HG03097 (cell line): ENCODE measurements at regions not wholly inside any gene's neighbourhood (a gene's known extent, or its start where the extent isn't known, plus 50 kb on each side); places are given as distances from the start of the nearest gene placed in this dataset.

Experiments used
- ATAC-seq: cut with Tn5 transposase; IDR thresholded peaks from one replicate; pipeline ENCODE4 v1.9.1; 2021; ENCODE audit not compliant: unreplicated experiment, low FRiP score

DNA sequence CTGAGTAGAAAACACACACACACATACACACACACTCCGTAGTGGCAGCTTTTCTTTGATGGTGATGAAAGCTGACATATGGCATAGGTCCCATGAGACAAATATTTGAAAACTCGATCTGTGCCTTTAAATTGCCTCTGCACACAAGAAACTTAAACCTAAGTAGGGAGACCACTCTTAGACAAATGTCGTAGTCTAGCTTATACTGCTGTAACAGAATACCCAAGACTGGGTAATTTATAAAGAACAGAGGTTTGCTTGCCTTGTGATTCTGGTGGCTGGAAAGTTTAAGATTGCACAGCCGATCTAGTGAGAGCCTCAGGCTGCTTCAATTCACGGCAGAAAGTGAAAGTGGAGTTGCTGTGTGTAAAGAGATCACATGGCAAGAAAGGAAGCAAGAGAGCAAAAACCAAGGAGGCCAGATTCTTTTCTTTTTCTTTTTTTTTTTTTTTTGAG, 489.4 kb upstream of the SORCS1 start:
- peak; percentile 68 for ATAC-seq

DNA sequence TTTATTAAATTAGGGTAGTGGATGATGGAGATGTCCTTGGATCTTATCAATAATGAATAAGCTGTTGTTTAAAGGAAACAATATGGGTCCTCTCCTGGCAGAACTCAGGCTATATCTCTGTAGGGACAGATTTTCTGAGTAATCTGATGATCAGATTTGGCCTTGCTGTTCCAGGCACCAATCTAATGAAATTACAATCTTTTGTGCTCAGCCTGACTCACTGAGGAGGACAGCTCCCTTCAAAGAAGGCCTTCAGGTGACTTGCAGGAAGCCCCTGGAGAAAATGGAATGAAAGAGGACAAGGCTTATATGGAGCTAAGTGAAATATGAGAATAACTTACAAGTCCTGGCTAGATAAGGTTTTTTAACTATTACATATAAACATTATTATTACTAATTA, 486.4 kb upstream of the SORCS1 start:
- no peak for ATAC-seq

DNA sequence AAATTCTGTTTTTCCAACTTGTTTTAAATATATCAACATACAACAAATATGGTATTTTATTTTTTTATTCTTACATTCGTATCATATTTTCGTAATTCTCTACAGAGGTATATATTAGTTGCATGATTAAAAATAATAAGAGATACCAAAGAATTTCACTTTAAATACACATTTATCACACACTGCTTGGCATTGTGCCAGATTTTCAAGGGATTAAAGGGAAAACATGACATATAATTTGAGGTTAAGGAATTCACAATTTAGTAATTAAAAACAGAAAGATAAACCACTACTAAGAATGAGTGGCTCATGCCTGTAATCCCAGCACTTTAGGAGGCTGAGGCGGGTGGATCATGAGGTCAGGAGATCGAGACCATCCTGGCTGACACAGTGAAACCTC, 484.7 kb upstream of the SORCS1 start:
- no peak for ATAC-seq

DNA sequence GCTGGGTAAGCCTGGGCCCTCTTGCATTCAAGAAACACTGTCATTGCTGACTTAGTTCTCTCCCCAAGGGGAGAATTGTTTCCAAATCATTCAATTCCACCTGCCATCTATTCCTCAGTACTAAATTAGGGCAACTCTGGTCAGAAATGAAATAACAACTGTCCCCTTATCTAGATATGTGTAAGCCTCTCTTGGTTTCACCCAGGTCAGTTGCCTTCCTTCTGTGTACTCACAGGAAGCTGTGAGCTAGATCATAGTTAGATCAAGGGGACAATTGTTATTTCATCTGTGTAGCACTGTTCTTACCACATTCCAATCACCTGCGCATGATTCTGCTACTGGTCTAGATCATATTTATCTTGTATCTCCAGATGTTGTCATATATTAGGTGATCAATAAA, 483.0 kb upstream of the SORCS1 start:
- ATAC-seq = no peak

DNA sequence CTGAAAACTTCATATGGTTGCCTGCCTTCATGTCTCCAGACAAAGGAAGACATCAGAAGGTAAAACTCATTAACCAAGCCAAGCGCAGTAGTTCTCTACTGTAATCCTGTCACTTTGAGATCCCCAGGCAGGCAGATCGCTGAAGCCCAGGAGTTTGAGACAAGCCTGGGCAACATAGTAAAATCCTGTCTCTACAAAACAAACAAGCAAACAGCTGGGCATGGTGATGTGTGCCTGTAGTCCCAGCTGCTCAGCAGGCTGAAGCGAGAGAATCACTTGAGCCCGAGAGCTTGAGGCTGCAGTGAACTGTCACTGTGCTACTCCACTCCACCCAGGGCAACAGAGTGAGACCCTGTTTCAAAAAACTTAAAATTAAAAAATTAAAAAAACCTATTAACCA, 467.4 kb upstream of the SORCS1 start:
- no peak for ATAC-seq

DNA sequence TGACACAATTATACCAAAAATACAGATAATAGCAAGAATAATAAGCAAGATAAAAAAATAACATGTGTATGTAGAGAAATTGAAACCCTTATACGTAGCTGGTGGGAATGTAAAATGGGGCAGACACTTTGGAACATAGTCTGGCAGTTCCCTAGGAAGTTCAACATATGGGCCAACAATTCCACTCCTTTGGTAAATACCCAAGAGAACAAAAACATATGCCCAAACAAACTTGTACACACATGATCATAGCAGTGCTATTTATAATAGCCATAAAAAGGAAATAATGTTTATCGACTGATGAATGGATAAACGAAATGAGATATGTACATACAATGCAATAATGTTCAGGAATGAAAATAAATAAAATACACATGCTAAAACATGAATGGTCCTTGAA, 462.4 kb upstream of the SORCS1 start:
- no peak for ATAC-seq

DNA sequence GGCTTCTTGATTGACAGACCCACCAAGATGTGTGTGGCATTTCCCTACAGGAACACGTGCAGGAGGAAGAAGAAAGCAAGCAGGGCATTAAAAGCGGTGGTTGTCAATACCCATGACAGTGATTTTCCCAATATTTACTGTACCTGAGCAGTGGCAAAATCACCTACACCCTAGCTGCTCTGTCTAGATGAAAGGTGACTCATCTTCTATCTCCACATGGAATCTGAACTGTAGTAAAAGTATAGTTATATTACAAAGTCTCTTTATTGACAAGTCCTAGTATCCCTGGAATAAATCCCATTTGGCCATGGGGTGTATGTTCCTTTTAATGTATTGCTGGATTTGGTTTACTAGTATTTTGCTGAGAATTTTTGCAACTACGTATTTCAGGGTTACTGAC, 458.8 kb upstream of the SORCS1 start:
- no peak for ATAC-seq

DNA sequence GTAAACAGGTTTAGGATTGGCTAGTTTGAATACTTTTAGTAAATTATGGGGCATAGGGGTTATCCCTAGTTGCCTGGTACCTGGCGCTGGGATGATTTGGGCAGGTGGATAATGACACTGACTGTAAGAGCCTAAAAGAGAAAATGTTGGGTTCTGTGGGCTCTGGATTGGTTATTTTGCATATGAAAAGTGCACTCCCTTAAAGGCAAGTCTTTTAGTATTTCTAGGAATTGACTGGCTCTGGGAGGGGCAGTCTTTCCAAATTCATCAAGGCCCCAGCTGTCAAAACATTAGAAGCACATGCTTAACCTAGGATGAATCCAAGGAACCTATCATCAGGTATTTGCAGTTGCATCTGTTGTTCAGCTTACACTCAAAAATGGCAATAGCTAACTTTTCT, 454.6 kb upstream of the SORCS1 start:
- ATAC-seq = no peak

DNA sequence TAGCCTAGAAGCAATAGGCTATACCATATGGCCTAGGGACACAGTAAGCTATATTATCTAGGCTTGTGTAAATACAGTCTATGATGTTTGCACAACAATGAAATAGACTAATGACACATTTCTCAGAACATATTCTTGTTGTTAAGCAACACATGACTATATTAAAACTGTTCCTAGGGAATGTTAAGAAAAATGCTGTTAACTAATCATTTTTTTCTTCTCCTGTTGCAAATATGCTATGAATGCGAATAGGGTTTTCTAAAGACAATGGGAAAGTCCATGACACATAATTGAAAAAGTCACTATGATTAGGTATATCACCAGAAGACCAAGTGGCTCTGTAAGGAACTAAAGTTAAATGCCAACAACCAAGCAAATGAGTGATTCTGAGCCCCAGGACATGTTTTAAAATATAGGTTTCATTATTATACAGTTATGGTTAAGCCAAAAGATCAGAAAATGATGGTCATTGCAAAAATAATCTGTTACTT, 454.0 kb upstream of the SORCS1 start:
- ATAC-seq = no peak

DNA sequence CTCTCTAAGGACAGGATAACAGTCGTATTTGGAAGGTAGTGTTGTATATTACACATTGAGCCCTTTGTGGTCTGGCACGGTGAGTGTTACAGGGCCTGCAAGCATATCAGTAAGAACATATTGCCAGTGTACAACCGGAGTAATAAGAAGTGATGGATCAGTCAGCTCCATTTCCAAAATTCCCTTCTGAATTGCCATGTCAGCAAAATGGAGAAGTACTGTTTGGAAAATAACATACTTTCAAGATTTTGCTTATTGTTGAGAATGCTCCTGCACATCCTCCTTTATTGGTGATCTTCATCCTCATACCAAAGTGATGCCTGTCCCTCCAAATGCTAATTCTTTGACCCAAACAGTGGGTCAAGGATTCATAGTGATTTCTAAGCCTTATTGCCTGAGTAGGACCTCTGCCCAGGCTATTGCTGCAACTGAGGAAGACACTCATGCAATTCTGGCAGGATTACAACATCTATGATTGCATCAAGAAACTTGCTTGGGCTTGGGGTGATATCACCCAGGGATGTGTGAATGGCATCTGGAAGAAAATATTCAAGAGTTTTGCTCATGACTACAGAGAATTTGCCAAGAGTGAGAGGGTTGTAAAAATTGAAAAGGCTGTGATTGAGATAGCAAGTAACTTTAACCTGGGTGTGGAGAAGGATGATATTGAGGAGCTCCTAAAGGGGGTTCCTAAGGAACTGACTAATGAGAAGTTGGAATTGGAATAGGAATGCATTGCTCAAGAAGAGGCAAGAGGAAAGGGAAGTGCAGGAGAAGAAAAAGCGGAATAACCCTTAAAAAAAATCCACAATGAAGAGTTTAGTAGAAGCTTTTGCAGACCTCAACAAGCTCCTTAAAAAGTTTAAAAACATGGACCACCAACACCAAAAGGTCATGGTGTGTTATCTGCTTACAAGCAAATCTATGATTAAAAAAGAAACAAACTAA, 452.2 kb upstream of the SORCS1 start:
- ATAC-seq = no peak

DNA sequence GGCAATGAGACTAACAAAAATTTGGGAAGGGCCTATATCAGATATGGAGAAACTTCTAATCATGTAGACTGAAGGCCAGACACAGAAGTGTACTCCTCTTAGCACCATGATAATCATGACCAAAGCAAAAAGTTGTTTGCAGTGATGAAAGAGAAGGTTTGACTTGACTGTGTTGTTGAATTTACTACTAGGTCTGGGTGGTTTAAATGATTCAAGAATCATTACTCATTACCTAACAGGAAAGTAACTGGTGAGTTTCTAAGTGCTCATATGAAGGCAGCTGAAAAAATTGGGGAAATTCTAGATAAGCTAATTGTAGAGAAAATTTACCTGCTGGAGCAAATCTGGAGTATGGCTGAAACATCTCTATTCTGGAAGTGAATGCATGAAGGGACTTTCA, 451.5 kb upstream of the SORCS1 start:
- ATAC-seq = no peak

- ATAC-seq = no peak
Measured at GRCh38 chr10:107614939-107615685, 450.6 kb upstream of the SORCS1 start.

GRCh38 chr10:107611115-107611514, 446.6 kb upstream of the SORCS1 start:
- ATAC-seq = no peak

DNA sequence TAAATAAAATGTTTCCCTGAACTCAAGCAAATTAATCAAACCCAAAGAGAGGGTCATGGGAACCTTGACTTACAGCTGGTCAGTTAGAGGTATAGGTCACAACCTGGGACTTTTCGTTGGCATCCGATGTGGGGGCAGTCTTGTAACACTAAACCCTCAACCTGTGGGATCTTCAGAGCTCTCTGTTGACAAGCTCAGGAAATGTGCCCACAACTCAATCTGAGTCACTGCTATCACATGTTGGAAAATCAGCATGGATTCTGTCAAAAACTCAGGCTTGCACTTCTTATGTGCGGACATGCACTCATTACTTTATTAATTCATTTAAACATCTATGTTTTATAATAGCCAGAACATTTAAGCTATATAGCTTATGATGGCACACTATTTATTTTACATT, 424.6 kb upstream of the SORCS1 start:
- no peak for ATAC-seq

- ATAC-seq = no peak
Measured at GRCh38 chr10:107585630-107586029, 421.1 kb upstream of the SORCS1 start.

GRCh38 chr10:107583974-107584373, 419.5 kb upstream of the SORCS1 start:
- no peak for ATAC-seq

DNA sequence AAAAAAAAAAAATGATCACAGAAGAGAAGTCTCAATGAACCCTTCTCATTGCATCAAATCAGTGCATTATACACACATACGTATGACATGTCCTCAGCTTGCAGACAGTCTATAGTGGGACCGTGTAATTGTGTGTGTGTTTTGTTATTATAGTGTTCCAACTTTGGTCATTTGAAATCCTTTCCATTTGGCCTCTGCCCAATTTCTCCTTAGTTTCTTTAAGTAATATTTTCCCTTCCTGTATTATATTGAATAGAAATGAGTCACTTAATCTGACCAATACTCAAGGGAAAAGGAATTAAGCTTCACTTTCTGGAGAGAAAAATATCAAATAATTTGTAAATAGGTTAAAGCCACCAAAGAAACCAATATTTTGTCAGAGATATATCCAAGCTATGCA, 415.5 kb upstream of the SORCS1 start:
- no peak for ATAC-seq

- no peak for ATAC-seq
Measured at GRCh38 chr10:107577221-107577620, 412.7 kb upstream of the SORCS1 start.

DNA sequence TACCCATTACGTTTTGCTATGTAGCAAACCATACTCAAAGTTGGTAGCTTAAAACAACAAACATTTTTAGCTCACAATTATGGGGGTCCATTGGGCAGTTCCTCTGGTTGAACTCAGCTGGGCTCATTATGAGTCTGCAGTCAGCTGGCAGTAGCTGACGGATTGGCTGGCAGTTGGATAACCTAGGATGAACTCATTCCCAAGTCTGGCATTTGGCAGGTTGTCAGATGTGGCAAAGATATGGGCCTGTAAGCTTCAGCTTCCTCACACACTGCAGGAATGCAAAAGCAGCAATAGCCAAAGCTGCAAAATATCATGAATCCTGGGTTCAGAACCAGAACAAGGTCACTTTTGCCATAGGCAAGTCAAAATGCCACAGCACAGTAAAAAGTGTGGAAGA, 412.2 kb upstream of the SORCS1 start:
- ATAC-seq = no peak

DNA sequence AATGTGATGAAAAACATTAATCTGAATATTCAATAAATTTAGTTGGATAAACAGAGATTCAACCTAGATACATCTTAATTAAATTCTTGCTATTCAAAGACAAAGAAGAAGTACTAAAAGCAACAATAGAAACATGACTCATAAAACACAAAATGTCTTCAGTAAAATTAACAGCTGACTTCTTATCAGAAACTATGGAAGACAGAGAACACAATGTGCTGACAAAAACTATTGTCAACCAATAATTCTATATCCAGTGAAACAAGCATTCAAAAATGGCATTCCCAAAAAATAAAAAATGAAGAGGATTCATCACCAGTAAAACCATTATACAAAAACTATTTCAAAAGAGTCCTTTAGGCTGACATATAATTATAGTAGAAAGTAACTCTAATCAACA, 400.5 kb upstream of the SORCS1 start:
- ATAC-seq = no peak

DNA sequence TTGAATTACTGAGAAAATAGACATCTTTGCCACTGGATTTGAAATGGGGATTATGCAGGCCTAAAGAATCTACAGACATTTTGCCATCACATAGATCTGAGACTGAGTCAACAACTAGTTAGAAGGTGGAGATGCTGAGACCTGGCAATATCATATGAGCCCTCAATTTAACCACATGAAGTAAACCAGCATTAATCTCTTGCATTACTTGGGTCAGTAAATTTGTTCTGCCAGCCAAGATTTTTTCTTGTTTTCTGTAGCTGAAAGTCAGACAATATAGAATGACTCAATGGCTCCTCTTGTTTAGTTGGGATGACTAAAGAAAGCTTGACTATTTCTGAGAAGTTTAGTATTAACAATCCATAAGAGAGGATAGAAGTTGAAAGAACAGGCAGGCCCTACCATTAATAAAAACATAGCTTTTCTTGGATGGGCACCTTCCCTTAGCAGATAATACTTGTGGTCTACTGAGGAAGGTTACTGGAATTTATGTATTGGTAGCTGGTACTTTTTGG, 396.7 kb upstream of the SORCS1 start:
- ATAC-seq = no peak
